GM21576 (cell line): ENCODE measurements at regions not wholly inside any gene's neighbourhood (a gene's known extent, or its start where the extent isn't known, plus 50 kb on each side); places are given as distances from the start of the nearest gene placed in this dataset.
"Not testable (repeated sequence)": the region's sequence is repeated elsewhere in the genome, so short reads cannot be mapped to it uniquely, and the experiment has no call there.

Experiments
- ATAC-seq: cut with Tn5 transposase; IDR thresholded peaks from one replicate; pipeline ENCODE4 v1.9.1; 2021; ENCODE audit warnings: mild to moderate bottlenecking, moderate library complexity; ENCODE audit not compliant: unreplicated experiment

DNA sequence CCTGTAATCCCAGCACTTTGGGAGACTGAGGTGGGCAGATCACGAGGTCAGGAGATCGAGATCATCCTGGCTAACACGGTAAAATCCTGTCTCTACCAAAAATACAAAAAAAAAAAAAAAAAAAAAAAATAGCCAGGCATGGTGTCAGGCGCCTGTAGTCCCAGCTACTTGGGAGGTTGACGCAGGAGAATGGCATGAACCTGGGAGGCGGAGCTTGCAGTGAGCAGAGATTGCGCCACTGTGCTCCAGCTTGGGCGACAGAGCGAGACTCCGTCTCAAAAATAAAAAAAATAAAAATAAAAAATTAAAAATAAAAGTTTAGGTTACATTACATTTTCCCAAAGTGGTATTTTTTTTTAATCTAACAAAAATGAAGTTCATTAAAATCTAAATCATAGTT lies 218.1 kb upstream of the TMEFF2 start:
- not testable (repeated sequence) for ATAC-seq

DNA sequence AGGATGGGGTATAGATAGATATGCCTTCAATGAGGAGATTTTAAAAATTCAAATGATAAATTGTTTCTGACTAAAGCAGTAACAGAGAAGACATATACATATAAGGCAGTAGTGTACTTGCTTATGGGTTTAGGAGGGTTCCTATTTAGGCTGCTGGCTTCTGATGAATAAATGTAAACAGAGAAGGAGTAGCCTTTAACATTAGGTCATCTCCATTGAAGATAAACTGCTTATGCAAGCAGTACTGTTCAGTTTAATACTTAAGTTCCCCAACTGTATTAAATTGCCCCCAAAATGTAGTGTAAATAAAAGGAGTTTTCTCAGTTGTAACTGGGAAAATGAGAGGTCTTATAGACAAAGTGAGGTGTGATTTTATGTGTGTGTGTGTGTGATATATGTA lies 217.7 kb upstream of the TMEFF2 start:
- no peak for ATAC-seq

DNA sequence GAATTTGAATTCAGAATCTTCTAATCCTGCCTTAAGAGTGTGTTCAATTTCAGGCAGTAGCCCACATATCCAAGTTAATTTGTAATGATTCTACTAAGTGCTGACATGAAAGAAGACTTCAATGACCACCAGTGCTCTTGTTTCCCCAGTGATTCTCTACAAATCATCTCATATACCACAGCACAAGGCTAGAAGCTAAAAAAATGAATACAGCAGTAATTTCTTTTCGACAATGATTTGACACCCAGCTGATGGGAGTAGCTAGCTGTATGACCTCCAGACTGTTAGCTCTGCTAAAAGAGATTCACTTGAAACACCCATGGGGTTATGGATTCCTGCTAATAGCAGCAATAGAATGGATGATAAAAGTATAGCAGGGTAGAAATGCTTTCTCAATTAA lies 217.0 kb upstream of the TMEFF2 start:
- ATAC-seq: no peak

DNA sequence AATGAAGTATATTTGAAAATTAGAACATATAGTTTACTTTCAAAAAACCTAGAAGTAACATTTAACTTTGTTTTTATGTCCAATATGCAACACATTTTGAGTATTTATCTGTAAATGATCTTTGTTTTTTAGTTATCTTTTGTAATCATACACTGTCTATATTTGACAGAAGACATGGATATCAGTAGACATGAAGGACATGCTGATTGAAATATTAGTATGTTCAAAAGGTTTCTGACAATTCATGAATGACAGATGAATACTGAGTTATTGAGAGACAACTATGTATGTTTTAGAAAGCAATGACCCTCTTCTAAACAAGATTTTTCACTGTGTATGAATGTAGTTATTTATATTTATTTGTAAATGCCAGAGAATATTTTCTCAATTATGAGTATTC lies 215.6 kb upstream of the TMEFF2 start:
- ATAC-seq: no peak

DNA sequence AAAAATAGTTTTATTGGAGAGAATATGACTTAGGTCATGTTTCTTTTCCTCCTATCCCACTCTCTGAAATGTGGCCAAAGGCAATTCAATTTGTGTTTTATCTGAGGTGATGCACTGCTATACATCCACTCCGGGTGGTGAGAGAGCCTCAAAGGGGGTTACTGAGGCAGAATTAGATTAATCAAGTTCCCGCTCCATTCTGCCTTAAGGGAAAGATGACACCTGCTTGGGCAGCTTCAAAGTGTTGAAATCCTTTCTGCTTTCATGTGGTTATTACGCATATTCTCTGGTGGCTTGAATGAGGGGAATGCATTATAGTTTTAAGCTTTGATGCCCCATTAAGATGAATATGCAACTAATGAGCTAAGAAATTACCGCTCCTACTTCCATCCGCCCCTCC lies 213.0 kb upstream of the TMEFF2 start:
- ATAC-seq: no peak

DNA sequence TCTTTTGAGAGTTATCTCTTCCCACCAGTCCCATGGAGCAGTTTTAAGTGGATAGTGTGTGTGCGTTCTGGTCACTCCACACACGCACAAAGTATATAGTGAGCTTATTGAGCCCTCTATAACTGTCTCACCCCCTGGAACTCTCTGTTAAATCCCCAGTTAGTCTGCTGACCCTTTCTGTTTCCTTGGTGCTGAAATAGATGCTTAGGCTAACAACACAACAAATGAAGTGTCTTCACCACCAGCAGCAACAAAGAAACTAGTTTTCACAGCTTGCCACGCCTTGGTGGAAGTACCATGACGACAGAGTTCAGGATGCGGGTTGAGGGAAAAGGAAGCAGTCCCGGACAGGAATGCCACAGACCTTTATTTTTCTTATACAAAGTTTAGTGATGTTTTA lies 203.5 kb upstream of the TMEFF2 start:
- no peak for ATAC-seq

DNA sequence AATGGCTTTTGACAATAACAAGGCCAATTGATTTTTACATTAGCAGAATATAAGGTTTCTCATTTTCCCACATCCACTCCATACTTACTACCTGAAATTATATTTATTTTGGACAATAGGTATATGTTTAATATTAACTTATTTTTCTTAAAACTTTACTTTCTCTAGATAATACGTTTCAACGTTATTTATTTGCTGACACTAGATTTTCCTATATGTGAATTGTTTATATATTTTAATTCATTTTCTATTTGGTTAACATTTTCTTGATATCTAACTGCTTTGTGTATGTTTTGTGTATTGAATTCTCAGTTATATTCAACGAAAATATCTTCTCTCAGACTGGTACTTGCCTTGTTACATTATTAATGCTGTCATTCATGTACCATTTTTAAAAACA lies 199.9 kb upstream of the TMEFF2 start:
- ATAC-seq: no peak

DNA sequence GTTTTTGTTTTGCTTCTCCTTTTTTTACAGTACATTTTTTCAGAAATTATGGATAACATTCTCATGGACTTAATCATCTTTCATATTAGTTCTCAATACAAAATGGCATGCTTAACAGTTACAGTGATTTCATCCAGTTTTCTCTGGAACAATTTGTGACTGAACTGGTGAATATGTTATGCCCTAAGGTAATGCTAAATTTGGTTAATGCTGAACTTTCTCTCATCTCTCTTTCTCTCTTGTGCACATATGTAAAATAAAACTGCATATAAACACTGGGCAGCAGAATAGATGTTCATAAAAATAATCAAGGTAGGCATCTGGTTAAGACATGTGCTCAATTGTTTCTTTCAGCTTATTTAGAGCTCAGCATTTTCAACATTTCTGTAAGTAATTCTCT lies 196.3 kb upstream of the TMEFF2 start:
- no peak for ATAC-seq

DNA sequence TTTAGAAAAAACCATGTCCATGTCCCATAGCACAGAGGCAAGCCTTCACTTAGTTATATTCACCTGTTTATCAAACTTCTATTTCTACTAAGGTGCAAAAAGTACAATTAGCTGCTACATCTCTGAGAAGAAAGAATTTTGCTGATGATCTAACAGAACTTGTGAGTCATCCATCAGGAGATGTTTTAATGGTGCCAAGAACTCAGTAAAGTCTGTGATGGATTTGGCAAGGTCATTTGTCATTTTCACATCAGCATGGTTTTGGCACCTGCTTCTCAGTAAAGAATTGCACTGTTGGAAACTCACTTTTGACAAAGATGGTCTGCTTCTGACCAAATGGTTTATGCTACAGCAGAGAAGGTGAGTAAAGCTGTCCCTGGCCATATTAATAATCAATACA lies 195.7 kb upstream of the TMEFF2 start:
- no peak for ATAC-seq

DNA sequence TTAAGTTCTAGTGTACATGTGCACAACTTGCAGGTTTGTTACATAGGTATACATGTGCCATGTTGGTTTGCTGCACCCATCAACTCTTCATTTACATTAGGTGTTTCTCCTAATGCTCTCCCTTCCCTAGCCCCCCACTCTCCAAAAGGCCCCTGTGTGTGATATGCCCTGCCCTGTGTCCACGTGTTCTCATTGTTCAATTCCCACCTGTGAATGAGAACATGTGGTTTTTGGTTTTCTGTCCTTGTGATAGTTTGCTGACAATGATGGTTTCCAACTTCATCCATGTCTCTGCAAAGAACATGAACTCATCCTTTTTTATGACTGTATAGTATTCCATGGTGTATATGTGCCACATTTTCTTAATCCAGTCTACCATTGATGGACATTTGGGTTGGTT lies 189.5 kb upstream of the TMEFF2 start:
- ATAC-seq: not testable (repeated sequence)

DNA sequence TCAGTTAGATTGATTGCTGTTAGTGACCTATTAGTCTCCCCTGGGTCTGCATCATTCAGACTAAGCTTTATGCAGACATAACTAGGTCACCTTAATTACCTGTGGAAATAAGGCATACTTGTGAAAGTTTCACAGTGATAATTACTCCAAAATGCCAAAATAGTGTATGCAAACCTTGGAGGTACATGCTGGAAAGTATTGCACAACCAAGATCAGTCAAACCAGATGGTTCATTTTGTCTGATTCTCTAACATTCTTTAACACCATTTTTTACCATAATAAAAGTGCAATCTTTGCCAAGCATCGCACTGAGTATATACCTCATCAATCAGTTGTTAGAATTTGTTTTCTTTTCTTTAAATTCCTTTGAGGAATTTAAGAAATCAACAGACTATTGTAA lies 186.3 kb upstream of the TMEFF2 start:
- no peak for ATAC-seq

DNA sequence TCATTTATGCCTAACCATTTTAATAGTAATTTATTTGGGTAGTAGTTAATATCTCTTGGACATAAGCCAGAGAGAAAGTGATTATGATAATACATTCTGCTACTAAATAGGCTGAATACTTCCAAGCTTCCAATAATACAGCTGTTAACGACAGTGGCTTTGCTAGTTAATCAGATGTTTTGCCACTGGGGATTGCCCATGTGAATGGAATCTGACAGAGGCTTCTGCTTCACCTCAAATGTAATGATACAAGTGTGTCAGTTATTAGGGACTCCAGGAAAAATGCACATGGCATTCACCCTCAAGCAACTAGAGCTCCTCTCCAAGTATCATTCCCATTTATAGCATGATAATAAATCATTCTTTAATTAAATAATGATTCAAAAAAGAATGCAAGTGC lies 185.0 kb upstream of the TMEFF2 start:
- ATAC-seq: no peak

DNA sequence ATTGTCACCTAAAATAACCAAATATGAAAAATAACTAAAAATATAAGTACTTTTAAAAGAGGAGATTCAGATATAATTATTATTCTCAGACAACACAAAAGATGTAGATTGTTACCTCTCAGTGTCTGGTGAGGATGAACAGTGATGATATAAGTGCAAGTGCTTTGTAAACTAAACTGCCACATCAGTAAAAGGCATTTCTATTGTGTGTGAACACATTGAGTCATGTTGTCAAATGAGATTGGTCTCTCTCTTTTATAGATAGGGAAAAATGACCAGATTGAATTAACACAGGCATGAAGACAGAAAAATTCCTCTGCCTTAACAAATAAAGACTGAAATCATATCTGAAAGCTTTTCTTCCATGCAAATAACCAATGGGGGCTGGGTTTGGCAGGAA lies 182.4 kb upstream of the TMEFF2 start:
- ATAC-seq: no peak

DNA sequence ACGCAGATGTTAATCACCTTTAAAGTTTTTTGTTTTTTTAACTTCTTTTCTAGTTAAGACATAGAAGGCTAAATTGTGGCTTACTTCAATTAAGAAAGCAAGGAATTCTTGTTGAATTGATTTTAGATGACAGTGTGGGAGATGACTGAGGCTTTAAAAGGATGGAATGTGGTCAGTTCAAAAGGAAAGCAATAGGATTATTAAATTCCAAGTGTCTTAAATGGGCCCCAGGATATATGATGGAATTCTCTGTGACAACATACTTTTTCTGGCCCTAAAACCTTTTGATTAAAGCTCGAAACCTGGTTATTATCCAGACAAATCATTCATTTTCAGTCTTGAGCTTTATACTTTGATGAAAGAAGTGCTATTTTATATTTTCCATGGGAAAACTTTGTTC lies 179.0 kb upstream of the TMEFF2 start:
- no peak for ATAC-seq

DNA sequence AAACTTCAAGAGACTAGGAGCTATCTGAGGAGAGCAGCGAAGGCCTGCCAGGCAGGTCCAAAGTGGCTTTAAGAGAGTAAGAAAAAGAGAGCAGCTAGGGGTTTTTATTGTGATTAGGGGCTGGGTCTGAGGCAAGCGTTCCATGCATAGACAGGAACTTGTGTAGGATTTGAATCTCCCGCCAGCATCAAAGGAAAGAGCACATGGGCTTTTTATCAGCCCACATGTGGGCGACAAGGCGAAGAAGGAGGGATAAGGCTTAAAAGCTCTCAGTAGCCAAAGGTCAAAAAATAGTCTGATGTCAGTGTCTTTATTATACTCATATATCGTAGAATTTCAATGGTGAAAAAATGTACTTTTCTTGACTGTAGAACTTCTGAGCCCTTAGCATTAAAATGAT lies 178.5 kb upstream of the TMEFF2 start:
- ATAC-seq: no peak

DNA sequence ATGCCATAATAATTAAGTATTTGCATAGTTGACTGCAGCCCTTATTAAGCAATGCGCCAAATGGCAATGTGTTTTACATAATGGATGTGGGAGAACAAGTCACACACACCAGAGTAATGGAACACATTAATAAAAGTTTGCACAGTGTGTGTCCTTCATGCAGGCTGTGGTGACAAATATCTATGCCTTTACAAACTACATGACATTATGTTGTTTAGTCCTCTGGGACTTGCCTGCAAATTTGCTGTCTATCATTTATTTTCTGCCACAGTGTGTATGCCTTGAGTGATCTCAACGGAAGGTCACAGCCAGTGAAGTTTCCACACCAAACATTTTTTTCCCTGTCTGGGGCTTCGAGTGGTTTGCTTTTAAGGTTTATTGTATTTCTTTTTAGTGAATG lies 175.2 kb upstream of the TMEFF2 start:
- no peak for ATAC-seq

DNA sequence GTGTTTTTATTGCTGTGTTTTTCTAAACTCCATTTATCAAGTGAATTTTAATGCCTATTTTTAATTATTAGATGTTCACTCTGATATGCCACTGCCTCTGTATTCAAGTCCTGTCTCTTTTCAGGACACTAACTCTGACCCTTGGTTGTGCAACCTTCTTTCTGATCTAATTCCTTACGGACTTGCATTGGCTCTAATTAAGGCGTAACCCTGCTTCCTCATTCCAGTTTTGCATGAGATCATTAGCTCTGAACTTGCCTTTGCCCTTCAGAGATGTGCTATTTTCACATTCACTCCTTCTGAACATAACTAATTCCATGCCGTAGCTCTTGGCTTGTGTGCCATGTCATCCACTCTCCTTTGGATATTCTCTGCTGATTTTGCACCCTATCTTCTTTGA lies 162.5 kb upstream of the TMEFF2 start:
- ATAC-seq: no peak

DNA sequence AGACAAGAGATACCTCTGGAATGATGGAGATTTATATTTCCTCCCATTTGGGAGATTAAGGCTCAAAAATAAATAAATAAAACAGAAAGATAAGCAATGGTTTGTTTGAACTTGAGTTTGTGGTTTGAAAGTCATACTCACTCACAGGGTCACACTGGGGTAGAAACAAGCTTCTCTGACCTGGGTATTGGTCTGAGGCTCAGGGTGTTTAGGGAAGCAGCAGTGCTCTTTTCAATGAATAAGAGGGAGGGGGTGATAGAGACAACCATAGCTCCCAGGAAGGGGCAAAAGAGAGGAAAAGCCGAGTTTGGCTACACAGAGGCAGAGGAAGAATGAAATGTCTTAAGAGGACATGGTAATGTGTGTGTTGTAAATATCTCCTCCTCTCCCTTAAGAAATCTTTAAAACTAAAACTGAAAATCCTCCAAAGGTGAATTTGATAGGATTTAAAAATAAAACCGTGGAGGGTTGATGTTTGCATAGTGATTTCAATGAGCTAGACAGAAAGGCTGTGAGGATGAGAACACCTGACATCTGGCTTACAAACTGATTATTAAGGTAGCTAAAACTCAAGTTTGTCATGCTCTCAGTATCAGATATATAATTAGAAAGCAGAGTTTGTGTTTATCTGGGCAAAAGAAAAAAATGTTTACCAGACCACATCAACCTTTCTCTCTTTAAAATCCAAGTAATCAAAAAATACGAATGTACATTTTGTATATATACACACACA lies 159.9 kb upstream of the TMEFF2 start:
- no peak for ATAC-seq

DNA sequence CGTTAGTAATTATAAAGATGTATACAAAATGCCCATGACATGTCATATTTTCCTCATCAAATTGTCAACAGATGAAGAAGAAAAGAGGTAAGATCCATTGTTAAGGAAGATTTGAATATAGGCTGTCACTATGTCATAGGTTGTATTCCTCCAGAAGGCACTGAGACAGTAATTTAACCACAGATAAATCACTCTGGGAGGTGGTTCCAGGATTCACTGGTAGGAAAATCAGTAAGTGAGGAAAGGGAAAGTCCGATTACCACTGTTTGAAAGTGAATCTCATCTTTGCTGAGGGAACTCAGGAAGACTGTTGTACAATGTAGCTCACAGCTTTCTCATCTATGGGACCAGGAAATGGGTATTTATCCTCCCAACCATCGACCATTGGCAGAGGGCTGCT lies 152.8 kb upstream of the TMEFF2 start:
- ATAC-seq: no peak

DNA sequence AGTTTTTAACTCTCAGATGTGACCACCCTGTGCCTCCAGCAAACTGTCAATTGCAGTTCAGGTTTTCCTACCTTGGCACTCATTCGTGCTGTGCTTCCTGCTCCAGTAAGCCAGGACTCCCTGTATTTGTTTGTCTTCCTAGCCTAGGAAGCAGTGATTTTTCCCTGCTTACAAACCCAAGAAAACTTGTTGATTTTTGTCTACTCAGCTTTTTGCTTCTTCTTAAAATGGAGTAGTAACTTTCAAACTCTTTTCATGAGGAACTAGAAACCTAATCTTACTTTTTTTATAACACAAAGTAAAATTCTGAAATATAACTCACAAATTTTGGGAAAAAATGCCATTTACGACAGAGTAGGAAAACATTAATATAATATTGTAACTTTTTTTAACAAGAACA lies 150.6 kb upstream of the TMEFF2 start:
- ATAC-seq: no peak

DNA sequence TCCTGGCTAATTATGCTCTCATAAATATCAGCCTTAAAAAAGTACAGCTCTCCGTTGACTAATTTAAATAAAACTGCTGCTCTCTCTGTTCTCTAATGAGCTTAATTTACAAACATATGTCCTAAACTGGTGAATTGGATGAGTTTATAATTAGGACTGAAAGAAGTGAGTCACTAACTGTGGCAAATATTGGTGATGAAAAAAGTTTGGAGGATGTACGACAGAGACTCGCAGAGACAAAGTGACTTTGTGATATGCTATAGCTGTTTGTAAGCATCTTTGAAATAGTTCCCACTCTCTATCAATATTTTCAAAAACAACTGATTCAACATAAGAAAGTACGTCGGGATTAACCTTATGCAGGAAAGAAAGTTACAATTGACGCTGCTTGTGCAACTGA lies 138.9 kb upstream of the TMEFF2 start:
- ATAC-seq: no peak

DNA sequence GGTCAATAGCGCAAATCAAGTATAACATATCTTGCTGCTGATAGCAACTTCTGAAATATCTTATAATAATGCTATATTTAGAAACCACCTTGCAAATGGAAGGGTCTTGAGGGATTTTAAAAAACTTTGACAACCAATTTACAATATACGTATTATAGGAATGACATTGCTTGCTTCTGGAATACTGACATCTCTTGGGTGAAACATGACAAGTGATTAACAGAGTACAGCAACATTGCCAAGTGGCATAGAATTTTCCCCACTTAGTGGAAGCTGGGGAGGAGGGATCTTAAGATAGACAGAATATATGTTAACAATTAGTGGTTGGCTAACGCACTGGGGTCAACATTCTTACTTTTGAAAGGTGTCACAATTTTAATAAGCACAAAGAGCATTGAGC lies 133.6 kb upstream of the TMEFF2 start:
- no peak for ATAC-seq

DNA sequence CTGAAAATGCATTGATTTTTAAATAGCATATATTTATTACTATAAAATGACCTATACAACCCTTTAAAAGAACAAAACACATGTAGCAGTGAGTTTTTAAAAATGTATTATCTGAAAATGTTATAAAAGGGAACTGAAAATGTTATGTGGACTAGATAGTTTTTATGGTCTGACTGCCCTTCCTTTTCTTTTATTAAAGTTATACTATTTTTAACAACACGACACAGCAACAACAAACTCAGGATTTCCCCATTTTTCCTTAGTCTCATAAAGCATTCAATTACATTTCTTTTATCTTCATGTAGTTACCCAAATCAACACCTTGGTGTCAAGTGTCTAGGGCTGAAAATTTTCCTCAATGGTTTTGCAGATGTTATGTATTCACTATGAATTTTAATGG lies 132.8 kb upstream of the TMEFF2 start:
- ATAC-seq: no peak
